ENCODE measurements at regions not wholly inside any gene's neighbourhood (a gene's known extent, or its start where the extent isn't known, plus 50 kb on each side); places are given as distances from the start of the nearest gene placed in this dataset.

DNA sequence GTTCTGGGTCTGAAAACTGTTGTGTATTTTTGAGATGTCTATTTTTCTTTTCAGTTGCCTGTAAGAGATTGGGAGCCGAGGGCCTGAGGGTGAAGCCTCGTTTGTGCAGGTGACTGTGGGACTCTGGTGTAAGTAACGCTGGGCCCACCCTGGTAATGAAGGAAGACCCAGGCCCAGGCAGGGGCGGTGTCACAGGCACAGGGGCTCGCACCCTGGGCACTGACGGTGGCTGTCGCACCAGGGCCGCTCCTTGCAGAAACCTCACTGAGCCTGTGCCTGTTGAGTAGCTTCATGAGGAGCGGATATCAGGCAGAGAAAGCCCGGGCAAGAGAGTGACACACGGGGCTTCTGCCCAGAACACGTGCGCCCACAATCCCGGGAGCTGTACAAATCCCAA lies 541.4 kb downstream of the TRIML1 start:
- H3K4me3 ChIP-seq (ENCODE audit: low read length), result no peak overlapping the region
- TF ChIP-seq, protein P1, sequence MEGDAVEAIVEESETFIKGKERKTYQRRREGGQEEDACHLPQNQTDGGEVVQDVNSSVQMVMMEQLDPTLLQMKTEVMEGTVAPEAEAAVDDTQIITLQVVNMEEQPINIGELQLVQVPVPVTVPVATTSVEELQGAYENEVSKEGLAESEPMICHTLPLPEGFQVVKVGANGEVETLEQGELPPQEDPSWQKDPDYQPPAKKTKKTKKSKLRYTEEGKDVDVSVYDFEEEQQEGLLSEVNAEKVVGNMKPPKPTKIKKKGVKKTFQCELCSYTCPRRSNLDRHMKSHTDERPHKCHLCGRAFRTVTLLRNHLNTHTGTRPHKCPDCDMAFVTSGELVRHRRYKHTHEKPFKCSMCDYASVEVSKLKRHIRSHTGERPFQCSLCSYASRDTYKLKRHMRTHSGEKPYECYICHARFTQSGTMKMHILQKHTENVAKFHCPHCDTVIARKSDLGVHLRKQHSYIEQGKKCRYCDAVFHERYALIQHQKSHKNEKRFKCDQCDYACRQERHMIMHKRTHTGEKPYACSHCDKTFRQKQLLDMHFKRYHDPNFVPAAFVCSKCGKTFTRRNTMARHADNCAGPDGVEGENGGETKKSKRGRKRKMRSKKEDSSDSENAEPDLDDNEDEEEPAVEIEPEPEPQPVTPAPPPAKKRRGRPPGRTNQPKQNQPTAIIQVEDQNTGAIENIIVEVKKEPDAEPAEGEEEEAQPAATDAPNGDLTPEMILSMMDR (IDR thresholded peaks at IDR 0.05; ENCODE audit: insufficient read depth, low read depth, low read length, missing control alignments), result no peak
- no peak for DNase-seq (ENCODE audit: low read depth)

DNA sequence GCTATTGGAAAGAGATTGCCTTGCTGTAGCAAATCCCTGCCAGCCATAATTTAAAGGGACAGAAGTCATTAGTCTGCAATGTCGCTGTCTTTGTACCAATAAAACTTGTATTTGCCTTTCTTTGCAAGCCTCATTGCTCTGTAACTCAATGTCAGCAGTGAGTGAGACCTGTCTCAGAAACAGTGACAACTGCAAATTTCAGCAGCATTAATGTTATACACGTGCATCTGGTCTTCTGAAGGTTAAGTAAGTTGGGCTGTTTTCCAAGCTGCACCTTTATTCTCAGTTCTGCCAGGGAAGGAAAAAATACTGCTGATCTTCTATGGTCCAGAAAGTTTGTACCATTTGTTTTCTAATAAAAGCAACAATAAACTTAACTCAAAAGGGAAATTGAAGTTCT lies 543.1 kb downstream of the TRIML1 start:
- no peak overlapping the region for H3K4me3 ChIP-seq (ENCODE audit: low read length)
- TF ChIP-seq, protein P1 (IDR thresholded peaks at IDR 0.05; ENCODE audit: insufficient read depth, low read depth, low read length, missing control alignments), result no peak
- no peak for DNase-seq (ENCODE audit: low read depth)

DNA sequence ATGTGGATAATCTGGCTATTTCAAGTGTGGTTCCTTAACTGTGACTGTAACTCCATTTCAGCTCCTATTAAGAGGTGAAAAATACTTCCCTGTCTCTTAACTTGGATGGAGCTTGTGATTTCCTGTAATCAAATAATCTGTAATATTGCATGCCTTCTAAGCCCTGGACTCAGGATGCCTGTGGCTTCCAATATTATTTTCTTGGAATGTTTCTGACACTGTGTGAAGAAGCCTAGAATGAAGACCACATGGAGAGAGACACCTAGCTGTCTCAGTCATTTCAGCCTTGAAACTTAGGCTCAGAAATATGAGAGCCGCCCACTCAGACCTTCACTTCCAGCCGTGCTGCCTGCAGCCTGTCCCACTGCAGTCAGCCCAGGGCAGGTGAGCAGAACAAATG lies 544.3 kb downstream of the TRIML1 start:
- TF ChIP-seq, protein P1 (IDR thresholded peaks at IDR 0.05; ENCODE audit: insufficient read depth, low read depth, low read length, missing control alignments), result no peak
- H3K4me3 ChIP-seq (ENCODE audit: low read length), result no peak overlapping the region
- no peak for DNase-seq (ENCODE audit: low read depth)

DNA sequence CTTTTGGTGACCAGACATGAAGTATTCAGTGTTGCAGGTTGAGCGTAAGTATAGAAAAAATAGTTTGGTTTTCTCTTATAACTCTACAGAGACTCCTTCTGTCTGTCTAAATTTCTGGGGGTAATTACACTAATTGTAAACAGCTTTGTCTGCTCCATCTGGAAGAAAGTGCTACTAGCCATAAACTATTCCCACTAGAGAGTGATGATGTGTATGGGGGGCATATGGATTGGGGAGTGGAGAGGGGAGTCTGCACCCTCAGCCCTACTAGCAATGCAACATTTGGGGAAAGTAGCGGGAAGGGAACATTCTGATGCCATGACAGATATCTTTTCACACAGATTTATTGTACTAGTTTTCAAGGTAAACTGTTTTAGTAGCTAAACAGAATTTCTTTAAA lies 549.7 kb downstream of the TRIML1 start:
- no peak for DNase-seq (ENCODE audit: low read depth)
- TF ChIP-seq, protein P1 (IDR thresholded peaks at IDR 0.05; ENCODE audit: insufficient read depth, low read depth, low read length, missing control alignments), result no peak

DNA sequence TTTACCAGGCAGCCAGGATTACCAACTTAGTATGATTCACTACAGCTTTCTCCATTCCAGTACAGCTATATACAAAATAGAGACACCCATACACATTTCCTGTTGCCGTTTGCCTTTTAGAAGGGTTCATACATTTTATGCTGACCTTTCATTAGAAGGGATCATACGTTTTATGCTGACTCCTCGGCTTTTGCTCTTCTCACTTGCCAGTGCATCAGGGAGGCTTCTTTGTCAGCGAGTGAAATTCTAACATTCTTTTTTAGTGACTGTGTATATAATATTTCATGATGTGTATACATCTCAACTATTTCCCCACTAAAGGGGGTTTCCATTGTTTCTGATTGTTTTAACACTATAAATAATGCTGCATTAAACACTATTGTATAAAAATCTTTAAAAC lies 552.6 kb downstream of the TRIML1 start:
- H3K4me3 ChIP-seq (ENCODE audit: low read length), result no peak overlapping the region
- peak; percentile 9 for DNase-seq (ENCODE audit: low read depth)
- TF ChIP-seq, protein P1 (IDR thresholded peaks at IDR 0.05; ENCODE audit: insufficient read depth, low read depth, low read length, missing control alignments), result no peak

More for the DNA sequence above, 549.7 kb downstream of the TRIML1 start:
- no peak overlapping the region for H3K4me3 ChIP-seq (ENCODE audit: low read length)

DNA sequence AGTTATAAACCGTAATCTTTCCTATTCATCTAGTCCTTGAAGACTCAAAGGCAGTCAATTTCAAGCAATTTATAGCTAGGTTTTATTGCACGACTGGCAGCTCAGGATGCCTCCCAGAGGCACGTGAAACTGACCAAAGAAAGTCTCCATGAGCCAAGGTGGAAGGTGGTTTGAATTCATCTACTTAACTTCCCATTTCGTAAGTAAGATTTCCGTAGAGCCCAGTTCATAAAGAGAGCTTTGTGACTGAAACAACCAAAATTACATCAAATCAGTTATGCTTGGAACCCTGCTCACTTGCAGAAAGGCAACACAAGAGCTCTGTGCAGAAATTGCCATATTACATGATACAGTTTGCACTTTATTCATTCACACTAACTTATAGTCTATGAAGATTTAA lies 556.0 kb downstream of the TRIML1 start:
- no peak for DNase-seq (ENCODE audit: low read depth)
- TF ChIP-seq, protein P1 (IDR thresholded peaks at IDR 0.05; ENCODE audit: insufficient read depth, low read depth, low read length, missing control alignments), result no peak
- no peak overlapping the region for H3K4me3 ChIP-seq (ENCODE audit: low read length)

DNA sequence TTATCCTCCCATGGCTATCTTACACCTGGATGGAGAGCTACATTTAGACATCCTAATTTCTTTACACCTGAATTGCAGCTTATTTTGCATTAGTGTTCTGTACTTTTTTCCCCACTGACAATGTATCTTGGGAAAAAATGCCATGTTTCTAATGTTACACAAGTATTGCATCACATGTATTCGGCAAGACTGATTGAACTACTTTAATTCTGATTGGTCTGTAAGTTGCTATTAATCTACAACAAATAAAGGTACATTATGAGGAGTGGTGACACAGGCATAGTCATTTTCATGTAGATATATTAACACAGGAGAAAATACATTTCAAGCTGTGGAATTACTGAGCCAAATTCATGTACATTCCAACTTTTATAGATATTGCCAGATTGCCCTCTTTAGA lies 558.0 kb downstream of the TRIML1 start:
- H3K4me3 ChIP-seq (ENCODE audit: low read length), result no peak overlapping the region
- TF ChIP-seq, protein P1 (IDR thresholded peaks at IDR 0.05; ENCODE audit: insufficient read depth, low read depth, low read length, missing control alignments), result no peak
- DNase-seq (ENCODE audit: low read depth), result no peak
